ENCODE measurements at regions not wholly inside any gene's neighbourhood (a gene's known extent, or its start where the extent isn't known, plus 50 kb on each side); places are given as distances from the start of the nearest gene placed in this dataset.

DNA sequence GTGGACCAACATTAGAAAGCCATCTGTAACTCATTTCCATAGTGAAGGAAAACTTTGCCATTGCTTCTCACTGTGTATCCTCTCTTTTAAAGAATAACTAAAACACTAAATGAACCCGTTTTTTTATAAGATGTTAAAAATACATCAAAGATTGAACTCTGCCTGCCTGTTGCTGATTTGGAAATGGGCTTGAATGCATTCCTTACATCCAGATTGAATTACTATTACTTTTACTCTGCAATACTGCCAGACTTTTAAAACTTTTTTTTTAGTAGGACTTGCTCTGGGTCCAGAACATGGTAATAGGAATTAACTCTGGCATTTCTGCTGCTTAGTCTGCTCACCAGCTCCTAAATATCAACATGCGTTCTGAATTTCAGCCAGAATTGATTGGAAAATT, 176.8 kb upstream of the PAPPA start:
- no peak overlapping the region for H3K4me3 ChIP-seq (ENCODE audit: low read length)
- no peak overlapping the region for H3K9ac ChIP-seq (ENCODE audit: low read length)
- H3K27me3 ChIP-seq (ENCODE audit: low read depth, low read length): no peaks in the 10 kb centered on the region
- TF ChIP-seq CTCF (IDR thresholded peaks at IDR 0.05; ENCODE audit: low read depth, low read length) (no peak), EZH2phosphoT487 (IDR thresholded peaks at IDR 0.05; ENCODE audit: low read depth) (no peak)
- H3K9me3 ChIP-seq (ENCODE audit: insufficient read depth, low read length): no peaks in the 10 kb centered on the region
- no peaks in the 10 kb centered on the region for H3K79me2 ChIP-seq (ENCODE audit: low read length)
- no peak overlapping the region for H2AFZ ChIP-seq (ENCODE audit: low read depth, low read length)
- no peaks in the 10 kb centered on the region for H3K36me3 ChIP-seq (replicated peaks; ENCODE audit: low read depth, low read length)
- H3K27ac ChIP-seq (ENCODE audit: low read length): no peak overlapping the region
- no peak overlapping the region for H3K4me2 ChIP-seq (ENCODE audit: low read length)
- no peaks in the 10 kb centered on the region for H3K4me1 ChIP-seq (ENCODE audit: low read length)
- no peaks in the 10 kb centered on the region for H4K20me1 ChIP-seq (ENCODE audit: insufficient read depth, low read length)

DNA sequence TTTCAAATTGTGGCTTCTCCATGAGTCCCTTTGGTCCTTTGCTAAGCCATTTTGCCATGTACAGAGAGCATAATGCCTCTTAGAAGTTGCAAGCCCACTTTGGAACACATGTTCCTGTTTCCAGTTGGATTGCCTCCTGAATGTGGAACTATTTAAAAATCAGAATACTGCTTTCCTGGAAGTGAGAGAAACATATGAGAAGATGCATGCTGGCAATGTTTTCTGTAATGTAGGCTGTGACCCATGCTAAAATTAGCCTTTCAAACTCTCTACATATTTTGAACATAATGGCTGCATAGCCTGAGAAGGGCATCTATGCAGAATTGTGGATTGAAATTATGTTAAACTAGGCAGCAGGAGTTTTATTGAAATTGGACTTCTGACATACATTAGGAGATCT, 175.5 kb upstream of the PAPPA start:
- H4K20me1 ChIP-seq (ENCODE audit: insufficient read depth, low read length): no peaks in the 10 kb centered on the region
- TF ChIP-seq CTCF (IDR thresholded peaks at IDR 0.05; ENCODE audit: low read depth, low read length): no peak
- no peak for TF ChIP-seq EZH2phosphoT487 (IDR thresholded peaks at IDR 0.05; ENCODE audit: low read depth)
- H3K9me3 ChIP-seq (ENCODE audit: insufficient read depth, low read length): no peaks in the 10 kb centered on the region
- no peak overlapping the region for H3K4me3 ChIP-seq (ENCODE audit: low read length)
- no peaks in the 10 kb centered on the region for H3K27me3 ChIP-seq (ENCODE audit: low read depth, low read length)
- H2AFZ ChIP-seq (ENCODE audit: low read depth, low read length): no peak overlapping the region
- H3K36me3 ChIP-seq (replicated peaks; ENCODE audit: low read depth, low read length): no peaks in the 10 kb centered on the region
- H3K4me1 ChIP-seq (ENCODE audit: low read length): no peaks in the 10 kb centered on the region
- no peak overlapping the region for H3K4me2 ChIP-seq (ENCODE audit: low read length)
- no peaks in the 10 kb centered on the region for H3K79me2 ChIP-seq (ENCODE audit: low read length)
- no peak overlapping the region for H3K9ac ChIP-seq (ENCODE audit: low read length)
- H3K27ac ChIP-seq (ENCODE audit: low read length): no peak overlapping the region

DNA sequence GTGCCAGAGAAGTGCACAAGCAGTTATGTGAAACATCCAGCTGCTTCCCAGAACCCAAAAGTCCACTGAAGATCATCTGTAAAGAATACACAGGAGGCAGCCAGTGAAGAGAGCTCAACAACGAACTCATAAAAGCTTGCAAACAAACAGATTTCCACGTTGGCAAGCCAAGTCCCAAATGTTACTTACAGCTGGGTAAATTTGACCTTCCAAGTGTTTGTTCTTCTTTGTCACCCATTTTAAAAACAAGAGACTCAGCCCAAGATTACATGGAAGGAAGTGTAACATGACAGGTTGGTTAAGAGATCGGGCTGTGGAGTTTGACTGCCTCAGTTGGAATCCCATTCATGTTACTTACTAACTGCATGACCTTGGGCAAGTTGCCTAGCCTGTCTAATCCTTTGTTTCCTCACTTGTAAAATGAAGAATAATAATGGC, 174.9 kb upstream of the PAPPA start:
- Histone ChIP-seq H3K9ac (ENCODE audit: low read length) (no peak overlapping the region), H3K27me3 (ENCODE audit: low read depth, low read length) (no peaks in the 10 kb centered on the region), H3K4me1 (ENCODE audit: low read length) (no peaks in the 10 kb centered on the region), H3K9me3 (ENCODE audit: insufficient read depth, low read length) (no peaks in the 10 kb centered on the region), H3K4me3 (ENCODE audit: low read length) (no peak overlapping the region), H3K27ac (ENCODE audit: low read length) (no peak overlapping the region), H2AFZ (ENCODE audit: low read depth, low read length) (no peak overlapping the region), H3K4me2 (ENCODE audit: low read length) (no peak overlapping the region), H4K20me1 (ENCODE audit: insufficient read depth, low read length) (no peaks in the 10 kb centered on the region), H3K36me3 (replicated peaks; ENCODE audit: low read depth, low read length) (no peaks in the 10 kb centered on the region), H3K79me2 (ENCODE audit: low read length) (no peaks in the 10 kb centered on the region)
- TF ChIP-seq CTCF (IDR thresholded peaks at IDR 0.05; ENCODE audit: low read depth, low read length): no peak
- no peak for TF ChIP-seq EZH2phosphoT487 (IDR thresholded peaks at IDR 0.05; ENCODE audit: low read depth)

GRCh38 chr9:115980054-115980453, 173.5 kb upstream of the PAPPA start:
- Histone ChIP-seq H3K9me3 (ENCODE audit: insufficient read depth, low read length) (no peaks in the 10 kb centered on the region), H3K4me2 (ENCODE audit: low read length) (no peak overlapping the region), H3K4me1 (ENCODE audit: low read length) (no peaks in the 10 kb centered on the region), H3K36me3 (replicated peaks; ENCODE audit: low read depth, low read length) (no peaks in the 10 kb centered on the region), H3K79me2 (ENCODE audit: low read length) (no peaks in the 10 kb centered on the region), H3K4me3 (ENCODE audit: low read length) (no peak overlapping the region), H3K27me3 (ENCODE audit: low read depth, low read length) (no peaks in the 10 kb centered on the region), H3K27ac (ENCODE audit: low read length) (no peak overlapping the region), H2AFZ (ENCODE audit: low read depth, low read length) (no peak overlapping the region), H3K9ac (ENCODE audit: low read length) (no peak overlapping the region), H4K20me1 (ENCODE audit: insufficient read depth, low read length) (no peaks in the 10 kb centered on the region)
- TF ChIP-seq EZH2phosphoT487 (IDR thresholded peaks at IDR 0.05; ENCODE audit: low read depth) (no peak), CTCF (IDR thresholded peaks at IDR 0.05; ENCODE audit: low read depth, low read length) (no peak)

All from OCI-LY3 (cell line).